Naive thymus-derived CD4-positive, alpha-beta T cell (primary cell): ENCODE measurements at regions not wholly inside any gene's neighbourhood (a gene's known extent, or its start where the extent isn't known, plus 50 kb on each side); places are given as distances from the start of the nearest gene placed in this dataset.

ENCODE experiments used
- ATAC-seq: fragments of 150-1000 bp; cut with Tn5 transposase; 2 replicates; pipeline ENCODE4 v1.10.0; 2021; ENCODE audit warnings: mild to moderate bottlenecking, moderate library complexity
- CTCF ChIA-PET: fragments of 350-600 bp; sonication (Branson Sonifier 250); formaldehyde crosslinking; loops from one replicate; lab custom pipeline; 2021; ENCODE audit warnings: antibody characterized with exemption; lab: Charles Lee
- POLR2A ChIA-PET: fragments of 350-600 bp; sonication (Branson Sonifier 250); formaldehyde crosslinking; loops from one replicate; lab custom pipeline; 2021; ENCODE audit warnings: antibody characterized with exemption, inconsistent platforms; lab: Charles Lee
- DNase-seq, 9 donors: peaks; one replicate each; pipeline versions ENCODE4 v3.0.0 to v3.0.0-alpha.2; 2020 to 2022; ENCODE audit warnings: mixed read lengths in 1 of 9
- H3K27ac ChIP-seq: one replicate; pipeline ENCODE4 v1.7.0; 2013; ENCODE audit warnings: mild to moderate bottlenecking, low read depth, low read length, moderate library complexity
- H3K27me3 ChIP-seq, 2 donors: one replicate each; pipeline ENCODE4 v1.7.0; 2013; ENCODE audit warnings: low read length in 2 of 2, mild to moderate bottlenecking in 2 of 2, moderate library complexity in 2 of 2; ENCODE audit not compliant: control insufficient read depth in 2 of 2, insufficient read depth in 2 of 2
- H3K36me3 ChIP-seq, 3 experiments: 1 replicate in 2 of 3; 2 replicates in 1 of 3; pipeline ENCODE4 v1.7.0; 2013; ENCODE audit warnings: low read length in 3 of 3, mild to moderate bottlenecking in 3 of 3, moderate library complexity in 1 of 3; ENCODE audit not compliant: insufficient read depth in 3 of 3, control insufficient read depth in 2 of 3
- H3K4me1 ChIP-seq, 2 donors: one replicate each; pipeline ENCODE4 v1.7.0; 2013; ENCODE audit warnings: low read length in 2 of 2, mild to moderate bottlenecking in 2 of 2, moderate library complexity in 1 of 2; ENCODE audit not compliant: control insufficient read depth in 2 of 2, insufficient read depth in 2 of 2
- H3K4me3 ChIP-seq: 2 replicates; pipeline ENCODE4 v1.7.0; 2013; ENCODE audit warnings: mild to moderate bottlenecking, low read length
- H3K9me3 ChIP-seq, 3 experiments: 1 replicate in 2 of 3; 2 replicates in 1 of 3; pipeline ENCODE4 v1.7.0; 2013; ENCODE audit warnings: low read length in 3 of 3; ENCODE audit not compliant: control insufficient read depth in 2 of 3
- H3K27ac Mint-ChIP-seq, 9 donors: one replicate each; pipeline ENCODE4 v1.8.0; 2020 to 2022; ENCODE audit warnings: mixed read lengths in 9 of 9, mild to moderate bottlenecking in 8 of 9, moderate library complexity in 5 of 9, inconsistent platforms in 2 of 9
- H3K27me3 Mint-ChIP-seq, 5 donors: one replicate each; pipeline ENCODE4 v1.8.0; 2021 to 2022; ENCODE audit warnings: mixed read lengths in 5 of 5, mild to moderate bottlenecking in 1 of 5
- H3K36me3 Mint-ChIP-seq, 5 donors: one replicate each; pipeline ENCODE4 v1.8.0; 2020 to 2022; ENCODE audit warnings: mixed read lengths in 5 of 5, mild to moderate bottlenecking in 3 of 5, inconsistent platforms in 1 of 5
- H3K4me1 Mint-ChIP-seq, 7 donors: one replicate each; pipeline ENCODE4 v1.8.0; 2020 to 2022; ENCODE audit warnings: mixed read lengths in 7 of 7, mild to moderate bottlenecking in 3 of 7, inconsistent platforms in 1 of 7
- H3K4me3 Mint-ChIP-seq, 10 donors: one replicate each; pipeline ENCODE4 v1.8.0; 2020 to 2022; ENCODE audit warnings: mild to moderate bottlenecking in 10 of 10, mixed read lengths in 10 of 10, moderate library complexity in 6 of 10, inconsistent platforms in 2 of 10
- H3K9me3 Mint-ChIP-seq, 11 donors: one replicate each; pipeline ENCODE4 v1.8.0; 2020 to 2022; ENCODE audit warnings: mixed read lengths in 11 of 11, mild to moderate bottlenecking in 4 of 11, inconsistent platforms in 1 of 11, moderate library complexity in 1 of 11
- intact Hi-C, 2 donors: fragments of 100-400 bp; cut with micrococcal nuclease; formaldehyde crosslinking; loops; one replicate each; pipeline ENCODE4 v1.15.1; 2023

GRCh38 chr12:41866878-41867430 is 277.7 kb downstream of the GXYLT1 start:
- H3K27me3 Mint-ChIP-seq: peaks cover 0 to 31% (median 10%) of the 10 kb centered on the region in 5 donors
- no peak overlapping the region for H3K4me3 Mint-ChIP-seq
- Histone ChIP-seq H3K4me1 (no peaks in the 10 kb centered on the region), H3K27ac (no peak overlapping the region), H3K4me3 (no peak overlapping the region), H3K27me3 (no peaks in the 10 kb centered on the region), H3K36me3 (no peaks in the 10 kb centered on the region), H3K9me3 (no peaks in the 10 kb centered on the region)
- no peak for ATAC-seq
- no peaks in the 10 kb centered on the region for H3K36me3 Mint-ChIP-seq
- intact Hi-C loops: no loop called here
- no peak for DNase-seq
- no peak overlapping the region for H3K27ac Mint-ChIP-seq
- CTCF ChIA-PET: interaction anchor here (0.6 kb wide), 1 partner anchor 238 kb away, joined by 6 read pairs; no protein-coding TSS in a partner anchor
- POLR2A ChIA-PET: no interaction called here
- H3K4me1 Mint-ChIP-seq: no peaks in the 10 kb centered on the region
- H3K9me3 Mint-ChIP-seq: peaks cover 0 to 17% (median 8%) of the 10 kb centered on the region in 11 donors

- no peak overlapping the region for H3K27ac ChIP-seq
- peaks cover 0 to 14% (median 8%) of the 10 kb centered on the region in 5 donors for H3K27me3 Mint-ChIP-seq
- no peak for ATAC-seq
- no peaks in the 10 kb centered on the region for H3K36me3 ChIP-seq
- no peak for DNase-seq
- no peak overlapping the region for H3K4me3 Mint-ChIP-seq
- no peaks in the 10 kb centered on the region for H3K27me3 ChIP-seq
- no peaks in the 10 kb centered on the region for H3K4me1 ChIP-seq
- H3K4me1 Mint-ChIP-seq: no peaks in the 10 kb centered on the region
- H3K36me3 Mint-ChIP-seq: no peaks in the 10 kb centered on the region
- H3K9me3 Mint-ChIP-seq: peaks cover 0 to 6% (median 0%) of the 10 kb centered on the region in 11 donors
- no peak overlapping the region for H3K27ac Mint-ChIP-seq
- intact Hi-C loops: no loop called here
- no peaks in the 10 kb centered on the region for H3K9me3 ChIP-seq
- CTCF ChIA-PET: no interaction called here
- POLR2A ChIA-PET: no interaction called here
- no peak overlapping the region for H3K4me3 ChIP-seq
Measured at GRCh38 chr12:41856228-41856627, 288.4 kb downstream of the GXYLT1 start.

- Mint-ChIP-seq H3K27ac (no peak overlapping the region), H3K4me1 (no peaks in the 10 kb centered on the region), H3K36me3 (no peaks in the 10 kb centered on the region), H3K27me3 (peaks cover 0 to 11% (median 0%) of the 10 kb centered on the region in 5 donors), H3K9me3 (peaks cover 0 to 12% (median 3%) of the 10 kb centered on the region in 11 donors), H3K4me3 (no peak overlapping the region)
- DNase-seq (no peak), ATAC-seq (no peak)
- ChIA-PET POLR2A (no interaction called here), CTCF (interaction anchor here (1.0 kb wide), 1 partner anchor 12 kb away, joined by 4 read pairs; no protein-coding TSS in a partner anchor)
- no peaks in the 10 kb centered on the region for H3K27me3 ChIP-seq
- no peak overlapping the region for H3K4me3 ChIP-seq
- no peaks in the 10 kb centered on the region for H3K36me3 ChIP-seq
- no peaks in the 10 kb centered on the region for H3K4me1 ChIP-seq
- no peaks in the 10 kb centered on the region for H3K9me3 ChIP-seq
- H3K27ac ChIP-seq: no peak overlapping the region
- intact Hi-C loops: no loop called here
Measured at GRCh38 chr12:41850046-41850445, 294.6 kb downstream of the GXYLT1 start.

- Mint-ChIP-seq H3K9me3 (peaks cover 0 to 12% (median 2%) of the 10 kb centered on the region in 11 donors), H3K4me3 (no peak overlapping the region), H3K27me3 (peaks cover 0 to 11% (median 9%) of the 10 kb centered on the region in 5 donors), H3K27ac (no peak overlapping the region), H3K36me3 (no peaks in the 10 kb centered on the region), H3K4me1 (no peaks in the 10 kb centered on the region)
- Histone ChIP-seq H3K27ac (no peak overlapping the region), H3K4me1 (no peaks in the 10 kb centered on the region), H3K4me3 (no peak overlapping the region), H3K9me3 (no peaks in the 10 kb centered on the region), H3K27me3 (no peaks in the 10 kb centered on the region), H3K36me3 (no peaks in the 10 kb centered on the region)
- DNase-seq (no peak), ATAC-seq (no peak)
- ChIA-PET POLR2A (no interaction called here), CTCF (no interaction called here)
- intact Hi-C loops: no loop called here
Measured at GRCh38 chr12:41846718-41847117, 298.0 kb downstream of the GXYLT1 start.

- H3K27me3 ChIP-seq: no peaks in the 10 kb centered on the region
- Mint-ChIP-seq H3K36me3 (no peaks in the 10 kb centered on the region), H3K27me3 (peaks cover 0 to 26% (median 8%) of the 10 kb centered on the region in 5 donors), H3K4me3 (no peak overlapping the region), H3K4me1 (no peaks in the 10 kb centered on the region), H3K27ac (no peak overlapping the region), H3K9me3 (peaks cover 0 to 9% (median 0%) of the 10 kb centered on the region in 11 donors)
- H3K4me3 ChIP-seq: no peak overlapping the region
- ChIA-PET CTCF (no interaction called here), POLR2A (no interaction called here)
- intact Hi-C loops: no loop called here
- H3K36me3 ChIP-seq: no peaks in the 10 kb centered on the region
- H3K9me3 ChIP-seq: no peaks in the 10 kb centered on the region
- DNase-seq (no peak), ATAC-seq (no peak)
- H3K27ac ChIP-seq: no peak overlapping the region
- no peaks in the 10 kb centered on the region for H3K4me1 ChIP-seq
Measured at GRCh38 chr12:41836416-41836815, 308.3 kb downstream of the GXYLT1 start.

GRCh38 chr12:41835556-41835955 is 309.1 kb downstream of the GXYLT1 start:
- Mint-ChIP-seq H3K4me1 (no peaks in the 10 kb centered on the region), H3K9me3 (peaks cover 0 to 9% (median 0%) of the 10 kb centered on the region in 11 donors), H3K27ac (no peak overlapping the region)

GRCh38 chr12:41819948-41820347 is 324.7 kb downstream of the GXYLT1 start:
- H3K9me3 Mint-ChIP-seq: peaks cover 0 to 5% (median 0%) of the 10 kb centered on the region in 11 donors
- ChIA-PET POLR2A (no interaction called here), CTCF (no interaction called here)
- intact Hi-C loops: no loop called here
- Histone ChIP-seq H3K27me3 (no peaks in the 10 kb centered on the region), H3K4me1 (no peaks in the 10 kb centered on the region), H3K4me3 (no peak overlapping the region), H3K9me3 (no peaks in the 10 kb centered on the region), H3K36me3 (no peaks in the 10 kb centered on the region), H3K27ac (no peak overlapping the region)
- no peak for DNase-seq
- no peak overlapping the region for H3K4me3 Mint-ChIP-seq
- peaks cover 0 to 7% (median 0%) of the 10 kb centered on the region in 5 donors for H3K27me3 Mint-ChIP-seq
- no peak for ATAC-seq
- H3K36me3 Mint-ChIP-seq: no peaks in the 10 kb centered on the region
- no peaks in the 10 kb centered on the region for H3K4me1 Mint-ChIP-seq
- no peak overlapping the region for H3K27ac Mint-ChIP-seq

More at GRCh38 chr12:41835556-41835955, 309.1 kb downstream of the GXYLT1 start:
- Mint-ChIP-seq H3K36me3 (no peaks in the 10 kb centered on the region), H3K4me3 (no peak overlapping the region), H3K27me3 (peaks cover 0 to 26% (median 8%) of the 10 kb centered on the region in 5 donors)
- ChIA-PET CTCF (no interaction called here), POLR2A (no interaction called here)
- Histone ChIP-seq H3K27ac (no peak overlapping the region), H3K4me3 (no peak overlapping the region), H3K36me3 (no peaks in the 10 kb centered on the region), H3K9me3 (no peaks in the 10 kb centered on the region), H3K27me3 (no peaks in the 10 kb centered on the region), H3K4me1 (no peaks in the 10 kb centered on the region)
- DNase-seq: no peak
- ATAC-seq: no peak
- intact Hi-C loops: no loop called here
